NCI-H2107 treated with DMSO at 0.1 percent for 48 hours (cell line): ENCODE measurements at regions not wholly inside any gene's neighbourhood (a gene's known extent, or its start where the extent isn't known, plus 50 kb on each side); places are given as distances from the start of the nearest gene placed in this dataset.
"Not testable (repeated sequence)": the region's sequence is repeated elsewhere in the genome, so short reads cannot be mapped to it uniquely, and the experiment has no call there.

ENCODE experiments used
- DNase-seq: peaks from one replicate; lab custom pipeline; 2025; ENCODE audit not compliant: unreplicated experiment; lab: John Stamatoyannopoulos, UW

GRCh38 chr7:97373736-97374135 lies 256.2 kb downstream of the SDHAF3 start:
- DNase-seq = no peak

GRCh38 chr7:97377713-97378112 lies 260.2 kb downstream of the SDHAF3 start:
- no peak for DNase-seq

GRCh38 chr7:97381815-97382554 lies 264.5 kb downstream of the SDHAF3 start:
- DNase-seq = no peak

GRCh38 chr7:97390052-97390451 lies 272.6 kb downstream of the SDHAF3 start:
- no peak for DNase-seq

- DNase-seq = no peak
These were observed 273.6 kb downstream of the SDHAF3 start for GRCh38 chr7:97390915-97391593.

- DNase-seq = no peak
These were observed 283.9 kb downstream of the SDHAF3 start for GRCh38 chr7:97401398-97401797.

- no peak for DNase-seq
These were observed 288.3 kb downstream of the SDHAF3 start for GRCh38 chr7:97405835-97406234.

- no peak for DNase-seq
These were observed 289.6 kb downstream of the SDHAF3 start for GRCh38 chr7:97407106-97407505.

- DNase-seq = no peak
These were observed 291.8 kb downstream of the SDHAF3 start for GRCh38 chr7:97409346-97409745.

- no peak for DNase-seq
These were observed 300.8 kb downstream of the SDHAF3 start for GRCh38 chr7:97418312-97418711.

GRCh38 chr7:97419898-97420297 lies 302.4 kb downstream of the SDHAF3 start:
- DNase-seq = no peak

- DNase-seq = no peak
These were observed 303.9 kb downstream of the SDHAF3 start for GRCh38 chr7:97421307-97421930.

- DNase-seq = no peak
These were observed 304.5 kb downstream of the SDHAF3 start for GRCh38 chr7:97422046-97422445.

GRCh38 chr7:97430006-97430405 lies 301.9 kb upstream of the TAC1 start:
- DNase-seq = no peak

GRCh38 chr7:97439637-97440214 lies 292.2 kb upstream of the TAC1 start:
- DNase-seq = no peak

GRCh38 chr7:97446361-97446760 lies 285.5 kb upstream of the TAC1 start:
- no peak for DNase-seq

GRCh38 chr7:97449448-97449847 lies 282.4 kb upstream of the TAC1 start:
- DNase-seq = not testable (repeated sequence)

GRCh38 chr7:97450516-97450915 lies 281.4 kb upstream of the TAC1 start:
- DNase-seq = no peak

- DNase-seq = no peak
These were observed 277.2 kb upstream of the TAC1 start for GRCh38 chr7:97454636-97455035.

GRCh38 chr7:97457054-97457453 lies 274.8 kb upstream of the TAC1 start:
- DNase-seq = peak; percentile 49

- DNase-seq = no peak
These were observed 271.5 kb upstream of the TAC1 start for GRCh38 chr7:97460433-97460832.

GRCh38 chr7:97461596-97461995 lies 270.3 kb upstream of the TAC1 start:
- DNase-seq = no peak
